Dermis microvascular lymphatic vessel endothelial cell (primary cell): ENCODE measurements at regions not wholly inside any gene's neighbourhood (a gene's known extent, or its start where the extent isn't known, plus 50 kb on each side); places are given as distances from the start of the nearest gene placed in this dataset.

Source experiments
- DNase-seq, 2 donors: peaks; one replicate each; pipeline versions ENCODE4 v3.0.0 to v3.0.0-alpha.2; 2010; ENCODE audit warnings: low read depth in 2 of 2

DNA sequence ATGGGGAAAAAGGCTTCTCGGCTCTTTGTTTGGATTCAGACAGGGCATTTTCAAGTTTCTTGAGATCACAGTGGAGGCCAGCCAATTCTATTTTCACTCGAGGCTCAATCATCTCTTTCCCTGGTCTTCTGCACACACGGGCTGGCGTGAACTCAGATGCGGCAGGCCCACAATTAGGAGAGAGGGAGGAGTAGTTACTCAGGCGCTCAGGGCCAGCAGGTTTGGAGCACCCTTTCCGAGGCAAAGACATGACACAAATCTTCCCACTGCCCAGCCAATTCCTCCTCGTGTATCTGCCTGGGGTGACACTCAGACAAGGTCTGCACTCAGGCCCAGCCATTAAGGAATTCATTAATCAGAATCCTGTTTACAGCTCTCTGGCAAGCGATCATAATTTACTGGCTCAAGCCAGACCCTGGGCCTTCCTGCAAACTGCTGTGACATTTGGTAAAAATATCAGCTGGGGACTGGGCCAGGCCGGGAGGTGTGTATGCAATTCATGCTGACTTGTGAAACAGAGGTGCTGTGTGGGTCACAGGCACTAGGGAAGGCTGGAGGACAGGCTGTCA, 68.1 kb upstream of the TLE3 start:
- peak; percentile 21 to 23 for DNase-seq

DNA sequence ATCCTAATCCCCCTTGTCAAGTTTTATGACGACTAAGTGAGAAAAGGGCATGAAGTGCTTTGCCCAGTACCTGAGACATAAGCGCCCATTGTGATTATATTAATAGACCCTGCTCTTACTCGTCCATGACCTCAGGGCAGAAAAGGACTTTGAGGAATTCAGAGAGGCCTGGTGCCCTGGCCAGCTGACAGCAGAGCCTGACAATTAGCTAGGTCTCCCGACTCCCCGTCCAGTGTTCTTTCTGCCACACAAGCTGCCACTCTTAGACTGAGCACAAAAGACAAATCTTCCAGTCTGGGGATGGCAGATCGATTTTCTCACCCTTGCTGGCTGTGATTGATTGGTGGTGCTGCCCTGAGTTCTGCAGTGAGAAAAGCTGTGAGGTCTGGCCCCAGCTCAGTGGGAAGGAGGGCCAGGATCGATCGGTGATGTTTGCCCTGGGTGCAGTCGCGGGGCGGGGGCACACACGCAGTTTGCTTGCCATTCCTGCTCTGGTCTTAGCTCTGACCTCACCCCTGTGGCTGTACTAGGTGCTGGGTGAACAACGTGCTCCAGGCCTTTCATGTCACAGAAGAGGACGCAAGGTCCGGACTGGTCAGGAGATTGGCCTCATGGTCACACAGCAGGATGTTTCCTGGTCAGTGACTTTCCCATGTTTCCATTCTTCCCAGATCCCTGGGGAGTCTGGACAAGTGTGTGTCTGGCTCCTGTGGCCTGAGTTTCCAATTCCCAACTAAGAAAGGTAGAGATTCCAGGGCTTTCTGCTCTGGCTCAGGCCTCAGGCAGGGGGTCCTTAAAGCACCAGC, 67.4 kb upstream of the TLE3 start:
- peak in 1 of 2 donors; percentile 20 for DNase-seq

DNA sequence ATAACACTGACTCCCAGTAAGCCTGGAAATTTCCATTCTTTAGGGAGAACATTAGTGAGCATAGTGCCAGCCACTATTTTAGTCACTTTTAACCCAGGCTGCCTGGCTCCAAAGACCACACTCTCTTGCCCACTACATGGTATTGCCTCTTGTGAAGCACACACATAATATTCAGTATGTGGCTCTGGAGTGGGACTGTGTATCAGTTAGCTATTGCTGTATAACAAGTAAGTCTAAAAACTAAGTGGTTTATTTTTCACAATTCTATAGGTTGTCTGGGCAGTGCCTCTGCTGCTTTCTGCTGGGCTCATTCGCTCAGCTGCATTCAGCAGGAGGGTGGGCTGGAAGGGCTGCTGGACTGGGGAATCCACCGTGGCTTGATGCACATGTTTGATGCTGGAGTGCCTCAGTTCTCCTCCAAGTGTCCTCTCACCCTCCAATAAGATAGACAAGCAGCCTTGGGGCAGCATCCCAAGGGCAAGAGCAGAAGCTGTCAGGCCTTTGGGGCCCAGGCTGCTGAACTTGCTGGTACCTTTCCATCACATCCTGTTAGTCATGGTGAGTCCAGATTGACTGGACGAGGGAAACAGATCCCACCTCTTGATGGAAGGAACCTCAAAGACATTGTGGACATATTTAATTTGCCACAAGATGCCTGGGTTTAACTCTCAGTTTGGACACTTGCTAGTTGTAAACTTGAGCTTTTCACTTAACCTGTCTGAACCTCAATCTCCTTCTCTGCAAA, 66.6 kb upstream of the TLE3 start:
- no peak for DNase-seq

DNA sequence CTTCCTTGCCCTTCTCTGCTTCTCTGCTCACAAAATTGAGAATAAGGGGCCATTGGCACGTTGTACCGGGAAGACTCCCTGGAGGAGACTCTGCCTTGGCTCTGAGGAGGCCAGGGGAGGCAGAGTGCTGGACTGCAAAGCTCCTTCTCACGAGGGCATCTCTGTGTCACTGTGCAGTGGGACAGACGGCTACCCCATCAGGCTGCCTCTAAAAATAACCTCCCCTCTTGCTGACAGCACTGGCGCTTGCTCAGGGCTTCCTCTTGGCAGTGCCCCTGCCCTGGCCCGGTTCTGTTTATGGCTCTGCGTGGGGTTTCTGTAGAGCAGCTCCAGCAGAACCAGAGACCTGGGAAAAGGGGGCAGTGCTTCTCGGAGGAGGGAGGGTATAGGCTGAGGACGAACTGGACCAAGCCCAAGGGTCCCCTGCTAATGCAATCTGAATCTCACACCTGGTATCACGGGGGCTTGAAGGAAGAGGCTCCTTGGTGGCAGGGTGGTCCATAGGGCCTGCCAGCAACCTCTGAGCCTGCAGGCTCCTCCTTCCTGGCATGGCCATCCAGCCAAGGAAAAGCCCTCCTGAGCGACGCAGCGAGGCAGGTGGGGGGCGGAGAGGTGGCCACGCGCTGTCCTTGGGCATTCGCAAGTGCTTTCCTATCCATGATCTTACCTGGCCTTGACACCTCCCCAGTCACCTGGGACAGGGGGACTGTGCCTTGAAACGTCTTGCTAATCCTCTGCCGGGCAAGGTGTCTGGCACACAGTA, 63.3 kb upstream of the TLE3 start:
- no peak for DNase-seq

DNA sequence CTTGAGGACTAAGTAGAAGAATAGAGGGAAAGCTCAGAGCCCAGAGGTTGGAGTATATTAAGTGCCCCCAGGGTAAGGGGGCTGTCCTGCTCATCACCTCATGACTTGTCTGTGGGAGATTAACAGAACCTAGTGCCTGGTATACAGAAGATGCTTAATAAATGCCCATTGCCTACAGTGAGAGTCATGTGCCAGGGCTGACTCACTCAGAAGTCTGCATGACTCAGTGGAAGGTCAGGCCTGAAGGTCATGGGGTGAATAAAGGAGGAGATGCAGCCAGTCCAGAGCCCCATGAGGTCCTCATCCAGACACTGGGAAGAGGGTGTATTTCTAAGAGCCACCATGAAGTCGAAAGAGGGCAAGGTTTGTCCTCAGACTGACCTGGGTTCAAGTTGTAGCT, 62.5 kb upstream of the TLE3 start:
- DNase-seq = peak in 1 of 2 donors; percentile 67

DNA sequence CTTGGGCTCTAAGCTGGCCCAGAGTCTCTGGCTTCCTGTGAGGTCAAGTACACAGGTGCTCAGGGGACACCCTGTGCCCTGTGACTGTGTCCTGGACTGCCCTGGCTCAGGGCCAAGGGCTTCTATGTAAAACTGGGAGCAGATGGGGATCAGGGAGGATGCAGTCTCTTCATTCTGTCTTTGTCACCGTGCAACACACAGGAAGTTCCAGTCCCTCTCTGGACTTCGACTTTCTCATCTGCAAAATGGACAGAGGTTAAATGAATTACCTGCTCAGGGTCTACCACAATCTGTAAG, 61.9 kb upstream of the TLE3 start:
- DNase-seq = no peak

DNA sequence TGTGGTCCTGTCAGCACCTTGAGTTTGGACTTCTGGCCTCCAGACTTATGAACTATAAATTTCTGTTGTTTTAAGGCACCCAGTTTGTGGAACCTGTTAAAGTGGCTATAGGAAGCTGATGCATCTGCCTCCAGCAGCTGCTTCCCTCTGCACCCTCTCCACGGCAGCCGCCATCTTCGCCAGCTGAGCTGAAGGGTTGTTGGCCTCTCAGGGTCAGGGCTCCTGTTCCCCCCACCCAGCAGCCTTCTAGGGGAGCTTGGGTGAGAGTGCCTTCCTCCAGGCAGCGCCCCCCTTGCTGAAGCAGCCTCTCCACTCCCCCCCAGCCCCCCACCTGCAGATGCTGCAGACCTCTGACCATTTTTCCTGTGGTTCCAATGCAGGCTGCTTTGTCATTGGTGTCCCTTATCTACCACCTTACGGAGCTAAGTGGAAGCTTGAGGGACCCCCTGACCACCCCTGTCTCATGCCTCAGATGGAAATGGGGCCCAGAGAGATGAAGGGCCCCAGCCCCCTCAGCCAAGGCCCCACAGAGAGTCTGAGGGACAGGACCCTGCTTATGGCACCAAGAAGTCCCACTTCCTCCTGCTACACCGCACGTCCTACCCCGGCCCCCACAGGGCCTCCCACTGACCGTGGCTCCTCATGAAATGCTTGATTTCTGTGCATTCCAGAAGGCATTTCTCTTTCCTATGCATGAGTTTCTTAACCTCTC, 61.4 kb upstream of the TLE3 start:
- no peak for DNase-seq

DNA sequence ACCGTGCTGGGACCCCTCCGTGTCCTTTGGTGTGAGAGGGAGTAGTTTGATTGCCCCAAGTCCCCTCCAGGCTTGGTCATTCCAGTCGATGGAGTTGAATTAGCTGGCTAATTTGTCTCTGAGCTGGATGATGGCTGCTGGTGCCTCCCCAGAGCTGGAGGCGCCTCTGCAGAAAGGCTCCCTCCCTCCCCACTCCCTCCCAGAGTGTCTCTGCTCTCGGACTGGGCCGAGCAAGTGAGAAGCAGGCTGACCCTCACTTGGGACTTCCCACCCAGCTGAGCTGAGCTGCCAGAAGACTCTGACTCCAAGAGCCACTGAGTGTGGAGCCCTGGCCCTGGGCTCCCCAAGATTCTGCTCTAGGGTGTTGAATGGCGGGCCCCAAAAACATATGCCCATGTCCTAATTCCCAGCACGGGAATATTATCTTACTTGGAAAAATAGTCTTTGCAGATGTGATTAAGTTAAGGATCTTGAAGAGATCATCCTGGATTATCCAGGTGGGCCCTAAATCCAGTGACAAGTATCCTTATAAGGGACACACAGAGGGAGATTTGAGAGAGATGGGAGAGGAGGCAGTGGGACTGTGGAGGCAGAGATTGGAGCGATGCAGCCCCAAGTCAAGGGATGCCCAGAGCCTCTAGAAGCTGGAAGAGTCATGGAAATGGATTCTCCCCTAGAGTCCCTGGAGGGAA, 60.7 kb upstream of the TLE3 start:
- DNase-seq = no peak

DNA sequence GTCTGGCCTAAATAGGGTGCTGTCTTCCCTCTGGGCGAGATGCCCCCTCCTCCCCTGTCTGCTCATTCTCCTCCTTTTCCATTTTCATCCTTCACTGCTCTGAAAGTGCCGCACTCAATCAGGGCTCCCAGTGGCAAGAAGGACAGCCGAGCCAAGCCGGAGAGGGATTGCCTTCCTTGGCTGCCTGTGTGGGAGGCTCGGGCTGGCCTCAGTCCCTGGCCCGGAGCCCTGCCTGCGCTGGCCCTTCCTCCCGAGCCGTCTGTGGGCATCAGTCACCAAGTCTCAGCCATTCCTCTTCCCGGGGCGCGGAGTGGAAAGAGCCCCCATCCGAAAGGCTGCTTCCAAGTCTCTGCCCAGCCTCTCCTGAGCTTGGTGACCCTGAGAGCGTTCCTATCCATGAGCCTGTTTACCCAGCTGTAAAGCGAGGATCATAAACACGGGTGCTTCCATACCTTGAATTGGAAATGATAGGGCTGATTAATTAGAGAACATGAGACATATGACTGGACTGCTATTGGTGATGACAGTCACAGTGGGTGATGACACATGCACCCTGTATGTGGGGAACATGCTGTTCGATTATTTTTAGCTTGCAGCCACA, 59.1 kb upstream of the TLE3 start:
- DNase-seq = peak in 1 of 2 donors; percentile 23

DNA sequence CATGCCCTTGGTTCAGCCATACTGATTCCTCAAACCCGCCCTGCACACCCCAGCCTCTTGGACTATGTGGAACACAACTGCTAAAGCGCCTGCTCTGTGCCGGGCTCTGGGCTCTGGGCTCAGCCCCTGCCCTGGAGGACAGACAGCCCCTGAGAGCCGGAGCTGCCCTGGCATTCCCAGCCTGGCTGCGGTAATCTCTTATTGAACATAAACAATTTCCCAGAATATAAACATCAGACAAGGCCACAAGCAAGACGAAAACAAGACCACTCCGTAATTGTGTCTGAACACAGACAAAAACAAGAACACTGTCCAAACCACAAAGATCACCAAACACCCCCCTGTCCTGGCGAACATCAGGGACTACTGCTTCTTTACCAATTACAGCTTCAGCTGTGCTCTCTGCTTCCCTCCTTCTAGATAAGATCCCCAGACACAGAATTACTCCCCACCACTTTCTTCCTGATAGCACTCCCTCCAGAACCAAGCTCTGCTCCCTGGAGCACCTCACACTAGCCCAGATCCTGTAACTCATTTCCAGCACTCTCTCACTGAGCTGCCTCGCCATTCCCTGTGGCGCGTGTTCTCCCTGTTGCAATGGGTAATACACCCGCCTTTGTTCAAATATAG, 57.1 kb upstream of the TLE3 start:
- no peak for DNase-seq

DNA sequence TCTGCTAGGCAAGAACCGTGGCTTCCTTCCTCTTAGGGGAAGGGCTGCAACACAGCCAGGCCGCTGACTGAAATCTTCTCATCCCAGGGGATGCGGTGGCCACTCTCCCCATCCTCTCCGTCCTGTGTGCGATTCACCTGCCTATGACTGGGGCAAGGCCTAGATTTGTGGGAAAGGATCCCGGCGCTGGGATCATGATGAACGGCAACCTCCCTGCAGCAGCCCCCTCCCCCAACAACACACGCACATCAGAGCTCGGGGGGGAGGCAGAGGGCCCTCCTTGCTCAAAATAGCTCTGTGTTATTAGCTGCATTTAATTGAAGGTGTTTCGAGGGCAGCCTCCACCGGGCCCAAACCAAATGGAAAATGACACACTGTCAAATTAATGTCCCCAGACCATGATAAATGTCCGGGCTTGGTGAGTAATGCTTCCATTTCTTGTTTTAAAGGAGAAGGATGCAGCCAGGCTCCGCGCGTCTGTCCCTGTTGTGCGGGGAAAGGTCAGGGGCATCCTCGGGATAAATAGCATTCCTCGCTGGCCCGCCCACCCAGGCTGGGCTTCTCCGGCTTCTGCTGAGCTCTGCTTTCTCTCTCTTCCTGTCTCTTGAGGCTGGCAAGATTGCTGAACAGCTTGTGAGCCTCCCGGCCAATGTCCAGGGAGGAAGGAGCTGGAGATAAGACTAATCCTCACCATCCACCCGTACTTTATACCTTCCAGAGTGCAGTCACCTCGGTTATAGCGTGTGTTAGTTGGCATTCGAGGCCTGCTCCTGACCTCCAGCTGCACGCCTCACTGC, 56.4 kb upstream of the TLE3 start:
- peak in 1 of 2 donors; percentile 16 for DNase-seq

DNA sequence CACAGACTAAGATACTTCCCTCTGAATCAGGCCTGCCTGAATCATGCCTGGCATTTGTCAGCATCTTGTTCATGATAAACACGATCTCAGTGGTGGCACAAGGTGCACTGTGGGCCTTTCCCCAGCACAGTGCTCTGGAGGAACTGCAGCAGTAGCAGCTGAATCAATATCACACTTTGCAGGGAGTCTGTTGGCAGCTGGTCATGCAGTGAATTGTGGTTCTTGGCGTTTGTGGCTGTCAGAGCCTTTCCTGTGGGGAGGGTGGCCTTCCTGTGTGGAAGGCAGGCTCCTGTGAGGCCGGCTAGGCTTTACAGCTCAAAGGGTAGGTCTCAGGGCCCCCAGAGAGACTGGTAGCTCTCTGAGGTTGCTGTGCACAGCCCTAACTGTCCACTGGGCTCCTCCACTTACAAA, 54.4 kb upstream of the TLE3 start:
- peak; percentile 79 to 93 for DNase-seq

DNA sequence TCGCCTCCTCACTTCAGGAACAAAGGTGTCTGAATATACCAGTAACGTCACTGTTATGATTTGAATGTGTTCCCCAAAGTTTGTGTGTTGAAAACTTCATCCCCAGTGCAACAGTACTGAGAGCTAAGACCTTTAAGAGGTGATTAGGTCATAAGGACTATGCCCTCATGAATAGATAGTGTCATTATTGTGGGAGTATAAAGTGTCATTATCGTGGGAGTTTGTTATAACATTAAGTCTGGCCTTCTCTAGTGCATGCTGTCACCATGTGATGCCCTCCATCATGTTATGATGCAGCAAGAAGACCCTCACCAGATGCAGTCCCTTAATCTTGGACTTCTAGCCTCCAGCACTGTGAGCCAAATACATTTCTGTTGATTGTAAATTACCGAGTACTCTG, 53.7 kb upstream of the TLE3 start:
- DNase-seq = no peak

DNA sequence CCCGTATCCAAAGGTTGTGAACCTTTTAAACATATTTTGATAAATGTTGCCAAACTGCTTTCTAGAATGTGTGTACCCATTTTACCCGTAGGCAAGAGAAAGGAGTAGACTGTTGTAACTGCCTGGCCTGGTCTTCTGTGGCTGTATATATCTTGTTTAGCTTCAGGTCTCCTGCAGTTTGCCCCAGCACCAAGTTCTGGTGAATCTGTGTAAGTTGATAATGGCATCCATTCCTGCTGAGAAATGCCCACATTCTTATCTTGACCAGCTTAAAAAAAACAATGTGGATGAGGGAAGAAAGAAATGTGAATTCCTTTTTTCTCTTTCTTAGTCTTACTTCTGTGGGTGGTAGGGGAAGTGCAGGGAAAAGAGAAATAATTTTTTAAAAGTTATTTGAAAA, 53.3 kb upstream of the TLE3 start:
- DNase-seq = no peak

DNA sequence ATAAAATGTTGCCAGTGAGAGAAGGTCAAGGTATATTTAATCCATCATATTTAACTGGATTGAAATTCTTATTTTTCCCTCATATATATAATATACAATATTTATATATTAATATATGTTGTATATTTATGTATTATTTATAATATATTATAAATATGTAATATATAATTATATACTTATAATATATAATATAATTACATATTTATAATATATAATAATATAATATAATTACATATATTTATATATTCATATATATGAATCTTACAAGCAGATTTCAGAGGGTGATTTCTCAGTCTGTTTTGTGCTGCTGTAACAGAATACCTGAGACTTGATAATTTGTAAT, 52.7 kb upstream of the TLE3 start:
- DNase-seq = no peak

DNA sequence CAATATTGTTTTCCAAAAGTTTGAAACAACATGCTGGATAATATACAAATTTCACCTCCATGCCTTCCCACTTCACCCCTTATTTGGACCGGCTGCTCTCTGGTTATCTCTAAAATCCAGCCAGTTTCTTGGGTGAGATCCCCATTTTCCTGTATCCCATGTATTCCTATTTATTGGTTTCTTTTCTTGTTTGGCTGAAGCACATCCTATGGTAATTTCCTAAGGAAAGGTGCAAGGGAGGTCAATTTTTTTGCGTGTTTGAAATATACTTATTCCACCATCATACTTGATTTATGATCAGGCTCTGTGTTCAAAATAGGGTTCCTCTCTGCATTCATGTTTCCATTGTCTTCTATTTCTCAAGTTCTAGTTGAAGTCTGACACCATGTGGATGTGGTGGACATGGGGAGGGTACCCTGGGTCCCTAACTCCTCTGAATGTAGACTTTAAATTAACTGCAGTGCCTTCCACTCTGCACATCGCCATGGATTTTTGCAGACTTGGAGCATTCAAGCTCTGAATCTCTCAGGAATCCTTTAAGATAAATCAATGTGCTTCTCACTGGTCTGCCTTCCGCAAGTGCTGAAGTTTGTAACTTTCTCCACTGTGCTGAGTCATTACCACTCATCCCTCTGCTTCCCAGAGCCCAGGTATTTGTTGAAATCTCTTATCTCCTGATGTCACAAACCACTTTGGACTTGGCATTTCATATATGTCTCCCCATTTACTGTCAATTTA, 52.1 kb upstream of the TLE3 start:
- no peak for DNase-seq

DNA sequence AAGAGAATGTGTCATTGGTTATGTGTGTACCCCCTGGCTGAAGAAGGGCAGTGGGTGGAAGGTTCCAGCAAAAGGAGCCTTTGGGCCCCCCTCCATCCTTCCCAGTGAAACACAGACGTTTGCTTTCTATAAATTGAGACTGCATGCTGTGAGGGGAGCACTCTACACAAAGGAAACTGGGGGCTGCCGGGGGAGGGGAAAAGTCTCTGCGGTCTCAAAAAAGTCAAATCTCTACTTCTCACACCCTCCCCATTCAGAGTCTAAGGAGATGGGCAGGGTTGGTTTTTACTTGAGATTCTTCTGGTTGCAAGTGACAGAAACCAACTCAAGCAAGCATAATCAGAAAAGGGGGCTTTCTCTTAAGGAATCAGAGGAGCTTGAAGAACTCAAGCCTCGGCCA, 50.1 kb upstream of the TLE3 start:
- DNase-seq = no peak
